ENCODE measurements at regions not wholly inside any gene's neighbourhood (a gene's known extent, or its start where the extent isn't known, plus 50 kb on each side); places are given as distances from the start of the nearest gene placed in this dataset.

- ATAC-seq, result no peak
These were observed 313.8 kb upstream of the MMADHC start for GRCh38 chr2:149901231-149901859.

More at GRCh38 chr2:149901231-149901859, 313.8 kb upstream of the MMADHC start:
- Histone ChIP-seq H3K27ac (ENCODE audit: extremely low read depth, low read depth, low read length) (no peak overlapping the region), H3K4me2 (ENCODE audit: insufficient read depth, low read length) (no peak overlapping the region), H3K4me1 (replicated peaks in 1 of 2; ENCODE audit: control insufficient read depth in 2 of 2, insufficient read depth in 2 of 2, low read length in 2 of 2) (no peaks in the 10 kb centered on the region), H3K9me1 (ENCODE audit: control insufficient read depth, insufficient read depth, low read length) (no peaks in the 10 kb centered on the region), H3K79me2 (ENCODE audit: control insufficient read depth, insufficient read depth, low read length) (no peaks in the 10 kb centered on the region), H3K9ac (ENCODE audit: insufficient read depth in 1 of 2, low read depth in 2 of 2, low read length in 2 of 2) (no peak overlapping the region), H3K9me3 (replicated peaks; ENCODE audit: control insufficient read depth, insufficient read depth, low read depth, low read length) (no peaks in the 10 kb centered on the region; the same call in 1 of the 2 replicates), H3K36me3 (ENCODE audit: control insufficient read depth, insufficient read depth, low read length) (no peaks in the 10 kb centered on the region), H3K4me3 (no peak overlapping the region), H2AFZ (ENCODE audit: low read depth, low read length) (no peak overlapping the region), H4K20me1 (replicated peaks; ENCODE audit: control insufficient read depth, insufficient read depth, low read length) (no peaks in the 10 kb centered on the region), H3K27me3 (ENCODE audit: control insufficient read depth in 2 of 2, insufficient read depth in 2 of 2, low read length in 2 of 2) (no peaks in the 10 kb centered on the region)
- no peak for TF ChIP-seq ZBTB2 (IDR thresholded peaks at IDR 0.05)
- no peak for TF ChIP-seq ZNF134 (CRISPR knock-in tag; conservative IDR thresholded peaks at IDR 0.05)
- no peak for TF ChIP-seq SNRNP70 (optimal IDR thresholded peaks at IDR 0.05; ENCODE audit: low read depth, low read length)
- TF ChIP-seq ZNF740 (CRISPR knock-in tag; IDR thresholded peaks at IDR 0.05), result no peak
- no peak for TF ChIP-seq ZNF740 (tag; IDR thresholded peaks at IDR 0.05)
- peak; percentile 64; the same call in 1 of the 2 replicates for TF ChIP-seq ZNF316 (IDR thresholded peaks at IDR 0.05)
- TF ChIP-seq MAFF (IDR thresholded peaks at IDR 0.05; ENCODE audit: low read length), result peak; percentile 63
- TF ChIP-seq PRDM10 (IDR thresholded peaks at IDR 0.05; ENCODE audit: partially characterized antibody), result no peak
- peak; percentile 57 for TF ChIP-seq MAFG (tag; conservative IDR thresholded peaks at IDR 0.05)
- peak; percentile 21; the same call in 1 of the 2 replicates for TF ChIP-seq MAFK (IDR thresholded peaks at IDR 0.05; ENCODE audit: low read length)
- peak; percentile 42; the same call in 1 of the 2 replicates for TF ChIP-seq C11orf30 (IDR thresholded peaks at IDR 0.05; ENCODE audit: low read depth)
- TF ChIP-seq FOXK1 (CRISPR knock-in tag; IDR thresholded peaks at IDR 0.05; ENCODE audit: borderline replicate concordance), result no peak
- no TSS peak for BruUV-seq (replicated peaks)
- 1% methylated on average over 4 of the region's 4 CpGs for WGBS (ENCODE audit: insufficient coverage, low coverage, missing lambda C conversion rate)
- FAIRE-seq, result no peak
- DNase-seq (ENCODE audit: extremely low read depth in 1 of 4, low spot score in 3 of 4), result no peak
- in situ Hi-C loops (cut with MboI), result no loop called here
- ChIA-PET POLR2A (no interaction called here), CTCF (ENCODE audit: low intra/inter-chr PET ratio) (no interaction called here)
- intact Hi-C loops (cut with micrococcal nuclease), result no loop called here

All from K562 (cell line).